Panc1 (cell line): ENCODE measurements at regions not wholly inside any gene's neighbourhood (a gene's known extent, or its start where the extent isn't known, plus 50 kb on each side); places are given as distances from the start of the nearest gene placed in this dataset.

ENCODE experiments used
- CTCF ChIP-seq: fragments of 450-650 bp; IDR thresholded peaks from 2 replicates; pipeline ENCODE4 v1.5.1; 2017; ENCODE audit warnings: mild to moderate bottlenecking
- POLR2AphosphoS5 ChIP-seq: IDR thresholded peaks from 2 replicates; pipeline ENCODE4 v1.6.1; 2012; ENCODE audit warnings: mild to moderate bottlenecking, low read depth, low read length, moderate library complexity
- REST ChIP-seq, 2 experiments: IDR thresholded peaks; 2 replicates each; pipeline ENCODE4 v1.6.1; 2011 to 2012; ENCODE audit warnings: low read depth in 2 of 2, control low read depth in 1 of 2, low read length in 1 of 2, mild to moderate bottlenecking in 1 of 2, moderate library complexity in 1 of 2; ENCODE audit not compliant: insufficient read depth in 1 of 2

- TF ChIP-seq CTCF (no peak), POLR2AphosphoS5 (no peak), REST (IDR thresholded peaks at IDR 0.05; ENCODE audit: insufficient read depth in 1 of 2, low read depth in 2 of 2, low read length in 1 of 2) (no peak)
Measured at GRCh38 chr16:16857603-16858283, 478.8 kb downstream of the NPIPA7 start.
